Testis (tissue), 2 donors: ENCODE measurements at regions not wholly inside any gene's neighbourhood (a gene's known extent, or its start where the extent isn't known, plus 50 kb on each side); places are given as distances from the start of the nearest gene placed in this dataset.

ENCODE experiments used
- DNase-seq: peaks from one replicate; pipeline ENCODE4 v3.0.0-alpha.2; 2019
- H3K27ac ChIP-seq, 2 donors: fragments of 200-600 bp; sonication (generic); one replicate each; pipeline ENCODE4 v1.5.1; 2019
- H3K27me3 ChIP-seq: fragments of 200-600 bp; sonication (generic); one replicate; pipeline ENCODE4 v1.5.1; 2019
- H3K36me3 ChIP-seq: fragments of 200-600 bp; sonication (generic); one replicate; pipeline ENCODE4 v1.5.1; 2017; ENCODE audit warnings: low read depth; ENCODE audit errors: missing control alignments
- H3K4me1 ChIP-seq: fragments of 200-600 bp; sonication (generic); one replicate; pipeline ENCODE4 v1.5.1; 2019
- H3K4me3 ChIP-seq, 2 donors: fragments of 200-600 bp; sonication (generic); one replicate each; pipeline ENCODE4 v1.5.1; 2017 to 2019
- H3K9me3 ChIP-seq: fragments of 200-600 bp; sonication (generic); one replicate; pipeline ENCODE4 v1.5.1; 2017
- POLR2A ChIP-seq: fragments of 450-650 bp; IDR thresholded peaks from one replicate; pipeline ENCODE4 v1.6.1; 2017; ENCODE audit warnings: antibody characterized with exemption, mild to moderate bottlenecking, moderate library complexity
- WGBS, 2 donors: methylation state at CpG; one replicate each; pipeline ENCODE4 v1.1.5; 2018; 5-methylcytosine and 5-hydroxymethylcytosine counted together
- intact Hi-C: fragments of 100-400 bp; cut with DNase I; formaldehyde crosslinking; loops from one replicate; pipeline ENCODE4 v1.15.1; 2023; ENCODE audit warnings: low total_unique reads
- TF ChIP-seq, protein P1 (sequence below), 3 experiments: fragments of 450-650 bp in 2 of 3; fragments of 200-600 bp in 1 of 3; sonication (generic) in 1 of 3; IDR thresholded peaks; one replicate each; pipeline ENCODE4 v1.5.1; 2016 to 2019; ENCODE audit warnings: antibody characterized with exemption in 3 of 3, mild to moderate bottlenecking in 2 of 3, moderate library complexity in 1 of 3

DNA sequence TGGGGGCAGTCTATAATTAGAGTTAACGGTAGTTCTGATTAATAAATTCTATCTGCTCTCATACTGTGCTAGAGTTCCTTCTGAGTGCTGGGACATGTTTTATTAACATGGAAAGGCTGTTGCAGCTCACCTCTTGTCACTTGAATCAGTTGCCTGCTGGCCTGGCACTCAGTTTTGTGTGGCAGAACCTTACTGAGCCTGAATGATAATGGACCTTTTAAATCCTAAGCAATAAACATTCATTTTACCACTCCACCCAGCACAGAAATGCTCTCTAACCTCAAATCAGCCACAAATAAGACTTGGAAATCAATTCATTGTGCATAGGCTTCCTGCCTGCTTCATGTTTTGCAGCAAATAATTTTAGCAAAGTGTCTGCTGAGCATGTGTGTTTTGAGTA lies 115.0 kb upstream of the RBMS1 start:
- Histone ChIP-seq H3K27ac (no peak overlapping the region), H3K4me3 (no peak overlapping the region), H3K4me1 (no peaks in the 10 kb centered on the region), H3K9me3 (no peaks in the 10 kb centered on the region), H3K36me3 (no peaks in the 10 kb centered on the region), H3K27me3 (no peaks in the 10 kb centered on the region)
- TF ChIP-seq, protein P1, sequence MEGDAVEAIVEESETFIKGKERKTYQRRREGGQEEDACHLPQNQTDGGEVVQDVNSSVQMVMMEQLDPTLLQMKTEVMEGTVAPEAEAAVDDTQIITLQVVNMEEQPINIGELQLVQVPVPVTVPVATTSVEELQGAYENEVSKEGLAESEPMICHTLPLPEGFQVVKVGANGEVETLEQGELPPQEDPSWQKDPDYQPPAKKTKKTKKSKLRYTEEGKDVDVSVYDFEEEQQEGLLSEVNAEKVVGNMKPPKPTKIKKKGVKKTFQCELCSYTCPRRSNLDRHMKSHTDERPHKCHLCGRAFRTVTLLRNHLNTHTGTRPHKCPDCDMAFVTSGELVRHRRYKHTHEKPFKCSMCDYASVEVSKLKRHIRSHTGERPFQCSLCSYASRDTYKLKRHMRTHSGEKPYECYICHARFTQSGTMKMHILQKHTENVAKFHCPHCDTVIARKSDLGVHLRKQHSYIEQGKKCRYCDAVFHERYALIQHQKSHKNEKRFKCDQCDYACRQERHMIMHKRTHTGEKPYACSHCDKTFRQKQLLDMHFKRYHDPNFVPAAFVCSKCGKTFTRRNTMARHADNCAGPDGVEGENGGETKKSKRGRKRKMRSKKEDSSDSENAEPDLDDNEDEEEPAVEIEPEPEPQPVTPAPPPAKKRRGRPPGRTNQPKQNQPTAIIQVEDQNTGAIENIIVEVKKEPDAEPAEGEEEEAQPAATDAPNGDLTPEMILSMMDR (IDR thresholded peaks at IDR 0.05): no peak
- no peak for TF ChIP-seq POLR2A
- DNase-seq: no peak
- intact Hi-C loops: no loop called here
- WGBS, 2 donors: 87 to 90% methylated on average over 1 of the region's 1 CpG

DNA sequence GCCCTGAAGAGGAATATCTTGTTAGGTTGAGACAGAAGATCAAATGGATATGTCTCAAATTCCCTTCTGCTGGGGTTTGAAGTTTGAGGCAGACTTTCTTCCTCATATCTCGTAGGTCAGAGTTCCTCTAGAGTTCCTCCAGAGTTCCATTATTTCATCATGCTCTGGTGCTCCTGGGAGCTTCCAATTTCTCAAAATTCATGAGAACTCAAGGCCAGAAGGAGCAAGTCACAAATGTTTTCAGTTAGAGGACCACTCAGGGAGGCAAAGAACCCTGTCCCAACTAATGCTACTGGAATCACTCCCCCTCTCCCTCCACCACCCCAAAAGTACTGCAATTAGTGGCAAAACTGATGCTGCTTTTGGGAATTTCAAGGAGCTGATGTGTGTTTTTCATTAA lies 115.7 kb upstream of the RBMS1 start:
- Histone ChIP-seq H3K4me1 (no peaks in the 10 kb centered on the region), H3K27ac (no peak overlapping the region), H3K4me3 (no peak overlapping the region), H3K27me3 (no peaks in the 10 kb centered on the region), H3K9me3 (no peaks in the 10 kb centered on the region), H3K36me3 (no peaks in the 10 kb centered on the region)
- intact Hi-C loops: no loop called here
- no peak for DNase-seq
- TF ChIP-seq, protein P1 (IDR thresholded peaks at IDR 0.05): no peak
- no peak for TF ChIP-seq POLR2A
- 65 to 72% methylated on average over 1 of the region's 1 CpG for WGBS, 2 donors

DNA sequence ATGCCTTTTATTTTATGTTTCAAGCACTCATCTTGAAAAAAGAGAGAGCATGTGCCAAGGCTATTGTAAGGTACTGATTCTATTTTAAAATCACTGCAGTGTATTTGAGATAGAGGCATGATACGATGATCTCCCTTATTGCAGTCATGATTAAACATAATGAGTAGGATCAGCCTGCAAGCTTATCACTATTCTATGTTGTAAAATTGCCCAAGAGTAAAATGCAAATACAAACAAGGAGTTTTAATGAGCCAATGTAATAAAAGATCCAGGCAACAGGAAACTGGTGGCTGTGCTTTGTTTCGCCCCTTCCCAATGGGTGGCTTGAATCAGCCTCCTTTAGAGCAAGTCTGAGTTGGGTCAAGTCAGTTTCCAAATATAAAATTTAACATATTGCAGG lies 116.4 kb upstream of the RBMS1 start:
- intact Hi-C loops: no loop called here
- H3K27me3 ChIP-seq: no peaks in the 10 kb centered on the region
- H3K9me3 ChIP-seq: no peaks in the 10 kb centered on the region
- 91 to 97% methylated on average over 2 of the region's 2 CpGs for WGBS, 2 donors
- H3K27ac ChIP-seq: no peak overlapping the region
- no peak overlapping the region for H3K4me3 ChIP-seq
- no peaks in the 10 kb centered on the region for H3K36me3 ChIP-seq
- DNase-seq: no peak
- TF ChIP-seq, protein P1 (IDR thresholded peaks at IDR 0.05): no peak
- no peak for TF ChIP-seq POLR2A
- no peaks in the 10 kb centered on the region for H3K4me1 ChIP-seq

DNA sequence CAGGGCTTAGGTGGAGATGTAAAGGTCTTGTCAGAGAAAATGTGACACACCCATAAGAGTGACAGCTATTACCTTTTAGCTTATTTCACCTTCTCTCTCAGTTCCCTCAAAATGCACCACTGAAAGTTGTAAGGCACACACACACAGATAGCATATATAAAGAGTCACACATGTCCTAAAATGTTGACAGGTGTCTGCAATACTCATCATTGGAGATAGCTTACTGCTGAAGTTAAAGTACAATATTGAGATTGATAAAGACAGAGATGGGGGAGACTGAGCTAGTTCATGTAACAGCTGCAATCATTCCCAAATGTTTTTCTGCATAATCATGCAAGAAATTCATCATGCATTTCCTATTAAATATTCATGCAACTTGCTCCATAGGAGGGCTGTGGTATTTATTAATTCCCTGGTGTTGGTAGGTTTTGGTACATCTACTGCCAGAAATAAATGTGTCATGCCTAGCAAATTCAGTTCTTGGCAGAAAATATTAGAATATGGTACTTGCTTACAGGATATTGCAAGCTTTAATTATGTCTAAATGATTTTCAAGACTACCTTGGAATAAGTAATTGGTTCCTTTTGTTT lies 118.8 kb upstream of the RBMS1 start:
- H3K27me3 ChIP-seq: no peaks in the 10 kb centered on the region
- intact Hi-C loops: no loop called here
- TF ChIP-seq, protein P1 (IDR thresholded peaks at IDR 0.05): no peak
- no peak for TF ChIP-seq POLR2A
- H3K4me3 ChIP-seq: no peak overlapping the region
- H3K9me3 ChIP-seq: no peaks in the 10 kb centered on the region
- no peaks in the 10 kb centered on the region for H3K36me3 ChIP-seq
- no peak for DNase-seq
- H3K4me1 ChIP-seq: no peaks in the 10 kb centered on the region
- no peak overlapping the region for H3K27ac ChIP-seq

DNA sequence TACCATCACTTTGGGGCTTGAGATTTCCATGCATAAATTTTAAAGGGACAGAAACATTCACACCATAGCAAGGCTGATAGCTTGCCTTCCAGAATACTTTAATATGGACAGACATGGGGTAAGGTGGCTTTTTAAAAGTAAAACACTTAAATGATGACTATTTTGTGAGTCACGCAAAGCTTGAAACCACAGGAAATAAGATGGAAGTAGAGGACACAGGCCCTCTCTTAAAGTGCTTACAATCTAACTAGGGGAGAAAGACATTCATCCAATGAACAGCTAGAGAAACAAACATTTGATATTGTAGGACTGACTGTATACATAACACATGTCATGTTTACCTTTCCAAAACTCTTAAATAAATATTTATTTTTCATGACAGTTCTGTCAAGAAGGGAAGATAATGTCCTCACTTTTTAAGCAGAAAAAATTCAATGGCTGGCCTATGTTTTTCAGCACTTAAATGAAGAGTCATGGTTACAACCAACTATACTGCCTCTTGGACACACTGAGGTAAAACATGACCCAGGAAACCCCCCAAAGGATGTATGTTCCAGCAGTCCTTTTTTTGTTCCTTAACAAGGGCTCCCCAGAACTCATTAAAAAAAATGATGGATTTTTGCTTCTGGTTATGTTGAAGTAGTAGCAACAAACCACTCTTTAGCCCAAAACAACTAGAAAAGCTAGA lies 120.0 kb upstream of the RBMS1 start:
- DNase-seq: no peak
- Histone ChIP-seq H3K4me3 (no peak overlapping the region), H3K9me3 (no peaks in the 10 kb centered on the region), H3K27ac (no peak overlapping the region), H3K4me1 (no peaks in the 10 kb centered on the region), H3K36me3 (no peaks in the 10 kb centered on the region), H3K27me3 (no peaks in the 10 kb centered on the region)
- 88 to 97% methylated on average over 1 of the region's 1 CpG for WGBS, 2 donors
- intact Hi-C loops: no loop called here
- TF ChIP-seq, protein P1 (IDR thresholded peaks at IDR 0.05): no peak
- no peak for TF ChIP-seq POLR2A
